ENCODE measurements at regions not wholly inside any gene's neighbourhood (a gene's known extent, or its start where the extent isn't known, plus 50 kb on each side); places are given as distances from the start of the nearest gene placed in this dataset.

DNA sequence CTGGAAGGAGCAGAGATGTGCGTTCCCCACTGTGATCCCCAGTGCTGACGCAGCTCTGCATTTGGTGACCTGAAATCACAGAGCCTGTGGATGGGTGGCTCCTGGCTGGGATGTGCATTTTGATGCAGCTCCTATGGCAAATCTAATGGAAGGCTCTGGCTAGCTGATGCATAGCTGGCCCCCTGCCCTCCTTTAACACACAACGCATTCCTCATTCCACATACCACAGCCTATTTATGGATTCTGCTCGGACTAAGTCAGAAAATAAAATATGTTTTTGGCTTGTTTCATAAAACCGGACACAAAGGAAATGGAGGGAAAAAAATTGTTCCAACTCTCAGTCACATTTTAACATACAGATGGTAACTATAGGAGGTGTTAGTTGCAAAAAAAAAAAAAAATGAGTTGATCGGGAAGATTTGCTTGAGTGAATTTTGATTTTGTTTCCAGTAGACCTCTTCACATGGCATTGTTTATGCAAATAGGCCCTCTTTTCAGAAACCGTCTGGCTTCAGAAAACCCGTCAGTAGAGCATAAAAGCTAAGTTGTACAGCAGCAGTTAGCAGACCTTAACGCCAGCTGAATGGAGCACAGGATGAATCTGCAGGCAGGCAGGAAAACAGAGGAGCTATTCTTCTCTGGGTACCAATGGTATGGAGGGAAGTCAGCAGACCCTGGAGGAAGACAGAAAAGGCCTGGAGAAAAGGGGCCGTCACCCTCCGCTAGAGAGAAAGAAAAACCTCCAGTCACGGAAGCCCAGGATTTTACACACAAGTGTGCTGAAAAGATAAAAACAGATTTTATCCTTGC, 215.4 kb downstream of the HDGFL1 start:
- Histone ChIP-seq H3K9ac (ENCODE audit: low read length) (no peak overlapping the region), H3K9me3 (ENCODE audit: insufficient read depth, low read length) (no peaks in the 10 kb centered on the region), H3K27me3 (ENCODE audit: low read depth, low read length) (no peaks in the 10 kb centered on the region), H2AFZ (ENCODE audit: low read depth, low read length) (no peak overlapping the region), H3K27ac (ENCODE audit: low read length) (no peak overlapping the region), H3K4me3 (ENCODE audit: low read length) (no peak overlapping the region), H3K4me2 (ENCODE audit: low read length) (no peak overlapping the region), H3K4me1 (ENCODE audit: low read length) (no peaks in the 10 kb centered on the region), H3K79me2 (ENCODE audit: low read length) (no peaks in the 10 kb centered on the region), H3K36me3 (replicated peaks; ENCODE audit: low read depth, low read length) (no peaks in the 10 kb centered on the region), H4K20me1 (ENCODE audit: insufficient read depth, low read length) (no peaks in the 10 kb centered on the region)
- TF ChIP-seq, protein P1, sequence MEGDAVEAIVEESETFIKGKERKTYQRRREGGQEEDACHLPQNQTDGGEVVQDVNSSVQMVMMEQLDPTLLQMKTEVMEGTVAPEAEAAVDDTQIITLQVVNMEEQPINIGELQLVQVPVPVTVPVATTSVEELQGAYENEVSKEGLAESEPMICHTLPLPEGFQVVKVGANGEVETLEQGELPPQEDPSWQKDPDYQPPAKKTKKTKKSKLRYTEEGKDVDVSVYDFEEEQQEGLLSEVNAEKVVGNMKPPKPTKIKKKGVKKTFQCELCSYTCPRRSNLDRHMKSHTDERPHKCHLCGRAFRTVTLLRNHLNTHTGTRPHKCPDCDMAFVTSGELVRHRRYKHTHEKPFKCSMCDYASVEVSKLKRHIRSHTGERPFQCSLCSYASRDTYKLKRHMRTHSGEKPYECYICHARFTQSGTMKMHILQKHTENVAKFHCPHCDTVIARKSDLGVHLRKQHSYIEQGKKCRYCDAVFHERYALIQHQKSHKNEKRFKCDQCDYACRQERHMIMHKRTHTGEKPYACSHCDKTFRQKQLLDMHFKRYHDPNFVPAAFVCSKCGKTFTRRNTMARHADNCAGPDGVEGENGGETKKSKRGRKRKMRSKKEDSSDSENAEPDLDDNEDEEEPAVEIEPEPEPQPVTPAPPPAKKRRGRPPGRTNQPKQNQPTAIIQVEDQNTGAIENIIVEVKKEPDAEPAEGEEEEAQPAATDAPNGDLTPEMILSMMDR (IDR thresholded peaks at IDR 0.05; ENCODE audit: low read depth, low read length): no peak
- no peak for TF ChIP-seq EZH2phosphoT487 (IDR thresholded peaks at IDR 0.05; ENCODE audit: low read depth)

DNA sequence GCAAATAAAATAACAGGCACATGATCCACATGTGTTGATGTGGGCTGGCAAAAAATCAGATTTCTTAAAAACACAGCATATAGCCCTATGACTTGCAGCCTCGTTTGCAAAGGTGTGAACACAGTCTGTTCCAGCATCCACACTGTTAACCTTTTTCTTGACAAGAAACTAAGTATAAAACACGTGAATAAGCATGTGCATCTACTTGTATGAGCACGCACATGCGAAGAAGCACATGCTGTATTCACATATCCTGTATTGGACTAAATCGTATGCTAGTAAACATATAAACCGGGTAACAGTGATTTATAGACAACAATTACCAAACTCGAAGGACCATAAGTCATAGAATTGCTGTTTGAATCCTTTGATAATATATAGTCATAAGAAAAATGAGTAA, 218.7 kb downstream of the HDGFL1 start:
- Histone ChIP-seq H3K4me1 (ENCODE audit: low read length) (no peaks in the 10 kb centered on the region), H3K4me2 (ENCODE audit: low read length) (no peak overlapping the region), H3K9ac (ENCODE audit: low read length) (no peak overlapping the region), H2AFZ (ENCODE audit: low read depth, low read length) (no peak overlapping the region), H3K27ac (ENCODE audit: low read length) (no peak overlapping the region), H3K4me3 (ENCODE audit: low read length) (no peak overlapping the region), H3K79me2 (ENCODE audit: low read length) (no peaks in the 10 kb centered on the region), H3K36me3 (replicated peaks; ENCODE audit: low read depth, low read length) (no peaks in the 10 kb centered on the region), H3K27me3 (ENCODE audit: low read depth, low read length) (no peaks in the 10 kb centered on the region), H3K9me3 (ENCODE audit: insufficient read depth, low read length) (no peaks in the 10 kb centered on the region), H4K20me1 (ENCODE audit: insufficient read depth, low read length) (no peaks in the 10 kb centered on the region)
- TF ChIP-seq, protein P1 (IDR thresholded peaks at IDR 0.05; ENCODE audit: low read depth, low read length): no peak
- no peak for TF ChIP-seq EZH2phosphoT487 (IDR thresholded peaks at IDR 0.05; ENCODE audit: low read depth)

DNA sequence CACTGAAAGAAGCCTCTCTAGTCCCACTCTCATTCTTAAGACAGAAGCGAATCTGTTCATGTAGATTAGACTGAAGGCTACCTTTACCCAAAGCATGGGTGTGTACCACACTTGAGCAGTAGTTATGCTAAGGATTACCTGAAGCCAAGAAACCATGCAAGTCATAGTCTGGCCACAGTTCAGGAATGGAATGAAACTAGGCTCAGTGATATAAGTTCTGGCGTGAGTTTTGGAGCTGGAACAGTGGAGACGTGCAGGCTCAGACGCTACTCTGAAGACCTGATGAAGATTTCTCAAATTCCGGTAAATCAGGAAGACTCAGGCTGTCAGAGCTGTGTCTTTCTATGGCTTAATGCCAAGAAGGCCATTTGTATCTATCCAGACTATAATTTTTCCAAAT, 219.9 kb downstream of the HDGFL1 start:
- H3K27ac ChIP-seq (ENCODE audit: low read length): no peak overlapping the region
- no peak overlapping the region for H3K4me3 ChIP-seq (ENCODE audit: low read length)
- no peaks in the 10 kb centered on the region for H3K27me3 ChIP-seq (ENCODE audit: low read depth, low read length)
- no peaks in the 10 kb centered on the region for H3K9me3 ChIP-seq (ENCODE audit: insufficient read depth, low read length)
- TF ChIP-seq EZH2phosphoT487 (IDR thresholded peaks at IDR 0.05; ENCODE audit: low read depth): no peak
- TF ChIP-seq, protein P1 (IDR thresholded peaks at IDR 0.05; ENCODE audit: low read depth, low read length): no peak
- no peak overlapping the region for H2AFZ ChIP-seq (ENCODE audit: low read depth, low read length)
- no peaks in the 10 kb centered on the region for H3K79me2 ChIP-seq (ENCODE audit: low read length)
- H3K9ac ChIP-seq (ENCODE audit: low read length): no peak overlapping the region
- H3K4me2 ChIP-seq (ENCODE audit: low read length): no peak overlapping the region
- H3K36me3 ChIP-seq (replicated peaks; ENCODE audit: low read depth, low read length): no peaks in the 10 kb centered on the region
- H4K20me1 ChIP-seq (ENCODE audit: insufficient read depth, low read length): no peaks in the 10 kb centered on the region
- H3K4me1 ChIP-seq (ENCODE audit: low read length): no peaks in the 10 kb centered on the region

DNA sequence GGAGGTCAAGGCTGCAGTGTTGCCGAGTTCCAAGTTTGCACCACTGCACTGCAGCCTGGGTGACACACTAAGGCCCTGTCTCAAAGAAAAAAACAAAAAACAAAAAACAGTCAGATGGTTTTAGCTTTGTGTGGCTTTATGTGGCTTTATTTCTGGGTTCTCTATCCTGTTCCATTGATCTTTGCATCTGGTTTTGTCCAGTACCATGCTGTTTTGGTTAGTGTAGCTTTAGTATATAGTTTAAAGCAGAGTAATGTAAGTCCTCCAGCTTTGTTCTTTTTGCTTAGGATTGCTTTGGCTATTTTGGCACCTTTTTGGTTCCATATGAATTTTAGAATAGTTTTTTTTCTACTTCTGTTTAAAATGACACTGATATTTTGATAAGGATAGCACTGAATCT, 225.5 kb downstream of the HDGFL1 start:
- H3K4me1 ChIP-seq (ENCODE audit: low read length): no peaks in the 10 kb centered on the region
- no peaks in the 10 kb centered on the region for H3K9me3 ChIP-seq (ENCODE audit: insufficient read depth, low read length)
- no peaks in the 10 kb centered on the region for H3K27me3 ChIP-seq (ENCODE audit: low read depth, low read length)
- no peak overlapping the region for H3K4me3 ChIP-seq (ENCODE audit: low read length)
- no peaks in the 10 kb centered on the region for H3K36me3 ChIP-seq (replicated peaks; ENCODE audit: low read depth, low read length)
- H2AFZ ChIP-seq (ENCODE audit: low read depth, low read length): no peak overlapping the region
- no peak for TF ChIP-seq EZH2phosphoT487 (IDR thresholded peaks at IDR 0.05; ENCODE audit: low read depth)
- TF ChIP-seq, protein P1 (IDR thresholded peaks at IDR 0.05; ENCODE audit: low read depth, low read length): no peak
- H3K79me2 ChIP-seq (ENCODE audit: low read length): no peaks in the 10 kb centered on the region
- no peak overlapping the region for H3K27ac ChIP-seq (ENCODE audit: low read length)
- H3K9ac ChIP-seq (ENCODE audit: low read length): no peak overlapping the region
- no peaks in the 10 kb centered on the region for H4K20me1 ChIP-seq (ENCODE audit: insufficient read depth, low read length)
- H3K4me2 ChIP-seq (ENCODE audit: low read length): no peak overlapping the region

Measured in OCI-LY3 (cell line).